Fibroblast of lung (primary cell): ENCODE measurements at regions not wholly inside any gene's neighbourhood (a gene's known extent, or its start where the extent isn't known, plus 50 kb on each side); places are given as distances from the start of the nearest gene placed in this dataset.

ENCODE experiments used
- DNase-seq, 2 donors: peaks; one replicate each; pipeline versions ENCODE4 v3.0.0 to v3.0.0-alpha.2; 2010; ENCODE audit warnings: low read depth in 2 of 2
- H2AFZ ChIP-seq: 2 replicates; pipeline ENCODE4 v1.5.1; 2012; ENCODE audit warnings: low read length, control low read depth, inconsistent platforms
- H3K27ac ChIP-seq: 2 replicates; pipeline ENCODE4 v1.5.1; 2011; ENCODE audit warnings: low read length, control low read depth; ENCODE audit not compliant: insufficient read depth
- H3K27me3 ChIP-seq: 2 replicates; pipeline ENCODE4 v1.5.1; 2011; ENCODE audit warnings: mild to moderate bottlenecking, low read length; ENCODE audit not compliant: control insufficient read depth, insufficient read depth
- H3K36me3 ChIP-seq: 2 replicates; pipeline ENCODE4 v1.5.1; 2011; ENCODE audit warnings: low read length; ENCODE audit not compliant: control insufficient read depth, insufficient read depth
- H3K4me1 ChIP-seq: 2 replicates; pipeline ENCODE4 v1.5.1; 2011; ENCODE audit warnings: low read length; ENCODE audit not compliant: control insufficient read depth, insufficient read depth; ENCODE audit errors: extremely low read depth
- H3K4me2 ChIP-seq: 2 replicates; pipeline ENCODE4 v1.5.1; 2011; ENCODE audit warnings: low read length, control low read depth; ENCODE audit not compliant: insufficient read depth; ENCODE audit errors: extremely low read depth
- H3K4me3 ChIP-seq, 4 experiments: fragments of 200-600 bp in 1 of 4; sonication (generic) in 1 of 4; replicated peaks in 1 of 4; 2 replicates each; pipeline ENCODE4 v1.5.1; 2011 to 2016; ENCODE audit warnings: low read length in 4 of 4, low read depth in 3 of 4, mild to moderate bottlenecking in 3 of 4, control low read depth in 2 of 4, inconsistent platforms in 1 of 4, mixed read lengths in 1 of 4; ENCODE audit not compliant: insufficient read depth in 1 of 4; ENCODE audit errors: control extremely low read depth in 1 of 4
- H3K79me2 ChIP-seq: 2 replicates; pipeline ENCODE4 v1.5.1; 2012; ENCODE audit warnings: mild to moderate bottlenecking, low read length, inconsistent platforms; ENCODE audit not compliant: control insufficient read depth, insufficient read depth
- H3K9ac ChIP-seq: 2 replicates; pipeline ENCODE4 v1.5.1; 2011; ENCODE audit warnings: mild to moderate bottlenecking, low read length, control low read depth; ENCODE audit not compliant: insufficient read depth
- H3K9me3 ChIP-seq: 2 replicates; pipeline ENCODE4 v1.5.1; 2012; ENCODE audit warnings: low read depth, low read length; ENCODE audit not compliant: control insufficient read depth, insufficient read depth
- H4K20me1 ChIP-seq: 2 replicates; pipeline ENCODE4 v1.5.1; 2011; ENCODE audit warnings: low read length; ENCODE audit not compliant: control insufficient read depth, insufficient read depth; ENCODE audit errors: extremely low read depth
- CTCF ChIP-seq, 2 donors: IDR thresholded peaks in 1 of 2; conservative IDR thresholded peaks in 1 of 2; 1 replicate in 1 of 2; 2 replicates in 1 of 2; pipeline ENCODE4 v1.5.1; 2011 to 2012; ENCODE audit warnings: low read length in 2 of 2, control low read depth in 1 of 2, inconsistent platforms in 1 of 2, low read depth in 1 of 2, mild to moderate bottlenecking in 1 of 2
- EZH2 ChIP-seq: IDR thresholded peaks from 2 replicates; pipeline ENCODE4 v1.5.1; 2012; ENCODE audit warnings: low read length, control low read depth, mild to moderate bottlenecking; ENCODE audit errors: missing control alignments

- no peak for TF ChIP-seq EZH2
- TF ChIP-seq CTCF (conservative IDR thresholded peaks at IDR 0.05 in 1 of 2, IDR thresholded peaks at IDR 0.05 in 1 of 2; ENCODE audit: low read depth in 1 of 2, low read length in 2 of 2) = no peak
- Histone ChIP-seq H3K27me3 (no peaks in the 10 kb centered on the region), H3K9me3 (no peaks in the 10 kb centered on the region), H3K36me3 (no peaks in the 10 kb centered on the region), H4K20me1 (no peaks in the 10 kb centered on the region), H3K27ac (no peak overlapping the region), H3K9ac (no peak overlapping the region), H3K79me2 (no peaks in the 10 kb centered on the region), H3K4me1 (no peaks in the 10 kb centered on the region), H3K4me2 (no peak overlapping the region), H2AFZ (no peak overlapping the region), H3K4me3 (no peak overlapping the region)
- DNase-seq = no peak
These were observed 71.9 kb downstream of the MRPL46 start for GRCh38 chr15:88395241-88395640.

GRCh38 chr15:88394553-88395145 lies 72.5 kb downstream of the MRPL46 start:
- TF ChIP-seq CTCF (conservative IDR thresholded peaks at IDR 0.05 in 1 of 2, IDR thresholded peaks at IDR 0.05 in 1 of 2; ENCODE audit: low read depth in 1 of 2, low read length in 2 of 2) (no peak), EZH2 (no peak)
- DNase-seq = peak; percentile 6 to 48

GRCh38 chr15:88393719-88394519 lies 73.3 kb downstream of the MRPL46 start:
- DNase-seq = peak in 1 of 2 donors; percentile 63
- TF ChIP-seq CTCF (conservative IDR thresholded peaks at IDR 0.05 in 1 of 2, IDR thresholded peaks at IDR 0.05 in 1 of 2; ENCODE audit: low read depth in 1 of 2, low read length in 2 of 2) = no peak
- TF ChIP-seq EZH2 = no peak
- H2AFZ ChIP-seq = no peak overlapping the region

More at GRCh38 chr15:88394553-88395145, 72.5 kb downstream of the MRPL46 start:
- Histone ChIP-seq H3K79me2 (no peaks in the 10 kb centered on the region), H3K9me3 (no peaks in the 10 kb centered on the region), H3K4me3 (no peak overlapping the region), H2AFZ (no peak overlapping the region), H3K9ac (no peak overlapping the region), H3K27ac (no peak overlapping the region), H4K20me1 (no peaks in the 10 kb centered on the region), H3K4me2 (no peak overlapping the region), H3K4me1 (no peaks in the 10 kb centered on the region), H3K36me3 (no peaks in the 10 kb centered on the region), H3K27me3 (no peaks in the 10 kb centered on the region)

More at GRCh38 chr15:88393719-88394519, 73.3 kb downstream of the MRPL46 start:
- Histone ChIP-seq H3K79me2 (no peaks in the 10 kb centered on the region), H3K9ac (no peak overlapping the region), H3K36me3 (no peaks in the 10 kb centered on the region), H3K4me2 (no peak overlapping the region), H3K27me3 (no peaks in the 10 kb centered on the region), H3K27ac (no peak overlapping the region), H3K4me3 (no peak overlapping the region), H3K4me1 (no peaks in the 10 kb centered on the region), H4K20me1 (no peaks in the 10 kb centered on the region), H3K9me3 (no peaks in the 10 kb centered on the region)
